PC-3 (cell line): ENCODE measurements at regions not wholly inside any gene's neighbourhood (a gene's known extent, or its start where the extent isn't known, plus 50 kb on each side); places are given as distances from the start of the nearest gene placed in this dataset.

ENCODE experiments used
- ATAC-seq: fragments of 200-7000 bp; cut with Tn5 transposase; 2 replicates; pipeline ENCODE4 v1.9.1; 2020; ENCODE audit warnings: mild to moderate bottlenecking, moderate library complexity
- BruUV-seq: library from RNA; stranded (reverse); fragments of 400-500 nt; replicated peaks from 2 replicates; lab custom pipeline; 2021; lab: Mats Ljungman, UMichigan
- CTCF ChIA-PET: fragments of 300-600 bp; sonication (Branson Sonifier 250); formaldehyde crosslinking; loops from one replicate; lab custom pipeline; 2022; ENCODE audit warnings: antibody characterized with exemption; lab: Charles Lee
- POLR2A ChIA-PET: fragments of 300-600 bp; sonication (Branson Sonifier 250); formaldehyde crosslinking; loops from one replicate; lab custom pipeline; 2022; ENCODE audit warnings: antibody characterized with exemption; ENCODE audit not compliant: unreplicated experiment; lab: Charles Lee
- DNase-seq: peaks from one replicate; pipeline ENCODE4 v3.0.0-alpha.2; 2015
- H2AFZ ChIP-seq: fragments of 300-600 bp; sonication (generic); 2 replicates; pipeline ENCODE4 v1.6.0; 2016; ENCODE audit warnings: antibody characterized with exemption, low read length
- H3F3A ChIP-seq: fragments of 300-600 bp; sonication (generic); one replicate; pipeline ENCODE4 v1.6.0; 2017; ENCODE audit warnings: antibody characterized with exemption, low read length, control low read depth, mild to moderate bottlenecking; ENCODE audit not compliant: unreplicated experiment
- H3K27ac ChIP-seq: fragments of 300-600 bp; sonication (generic); 2 replicates; pipeline ENCODE4 v1.5.1; 2016; ENCODE audit warnings: mild to moderate bottlenecking, low read length
- H3K27me3 ChIP-seq: fragments of 300-600 bp; sonication (generic); 2 replicates; pipeline ENCODE4 v1.6.1; 2016; ENCODE audit warnings: low read length, mixed read lengths
- H3K36me3 ChIP-seq: fragments of 300-600 bp; sonication (generic); 2 replicates; pipeline ENCODE4 v1.6.1; 2016; ENCODE audit warnings: low read depth, mixed run types, low read length, mixed read lengths
- H3K4me1 ChIP-seq: fragments of 300-600 bp; sonication (generic); 2 replicates; pipeline ENCODE4 v1.5.1; 2016; ENCODE audit warnings: low read length; ENCODE audit not compliant: insufficient read depth
- H3K4me2 ChIP-seq: fragments of 300-600 bp; sonication (generic); 2 replicates; pipeline ENCODE4 v1.6.0; 2016; ENCODE audit warnings: low read length
- H3K4me3 ChIP-seq: fragments of 300-600 bp; sonication (generic); 2 replicates; pipeline ENCODE4 v1.5.1; 2016; ENCODE audit warnings: mild to moderate bottlenecking, low read length, mixed read lengths
- H3K79me2 ChIP-seq: fragments of 300-600 bp; sonication (generic); 2 replicates; pipeline ENCODE4 v1.6.1; 2017; ENCODE audit warnings: low read length, mixed read lengths
- H3K9ac ChIP-seq: fragments of 300-600 bp; sonication (generic); 2 replicates; pipeline ENCODE4 v1.6.0; 2016; ENCODE audit warnings: mild to moderate bottlenecking, low read length
- H3K9me2 ChIP-seq: fragments of 300-600 bp; sonication (generic); replicated peaks from 2 replicates; pipeline ENCODE4 v1.6.1; 2016; ENCODE audit warnings: mixed run types, low read length, mixed read lengths
- H3K9me3 ChIP-seq: fragments of 300-600 bp; sonication (generic); 2 replicates; pipeline ENCODE4 v1.6.1; 2016; ENCODE audit warnings: low read length, mixed read lengths
- H4K20me1 ChIP-seq: fragments of 300-600 bp; sonication (generic); 2 replicates; pipeline ENCODE4 v1.6.1; 2016; ENCODE audit warnings: low read length, mixed read lengths
- CTCF ChIP-seq: fragments of 300-600 bp; sonication (generic); conservative IDR thresholded peaks from 2 replicates; pipeline ENCODE4 v1.5.1; 2017; ENCODE audit warnings: antibody characterized with exemption, low read depth, mild to moderate bottlenecking, low read length
- EZH2 ChIP-seq: fragments of 300-600 bp; sonication (generic); IDR thresholded peaks from one replicate; pipeline ENCODE4 v1.6.1; 2017; ENCODE audit warnings: antibody characterized with exemption, mild to moderate bottlenecking, low read length; ENCODE audit not compliant: unreplicated experiment
- EZH2phosphoT487 ChIP-seq: fragments of 300-600 bp; sonication (generic); IDR thresholded peaks from 2 replicates; pipeline ENCODE4 v1.6.1; 2018; ENCODE audit warnings: mild to moderate bottlenecking, antibody characterized with exemption, low read length, borderline replicate concordance
- intact Hi-C: fragments of 100-400 bp; cut with micrococcal nuclease; formaldehyde crosslinking; loops from 2 replicates; pipeline ENCODE4 v1.9.0; 2023

GRCh38 chr9:8224381-8224801 lies 424.8 kb upstream of the DMAC1 start:
- no peak overlapping the region for H3K4me3 ChIP-seq
- no peak for TF ChIP-seq CTCF
- TF ChIP-seq EZH2phosphoT487: no peak
- no peak for TF ChIP-seq EZH2
- H3K9me3 ChIP-seq: no peaks in the 10 kb centered on the region
- H3K27ac ChIP-seq: no peak overlapping the region
- H4K20me1 ChIP-seq: no peaks in the 10 kb centered on the region
- BruUV-seq: no TSS peak
- ATAC-seq (no peak), DNase-seq (no peak)
- no peak overlapping the region for H2AFZ ChIP-seq
- ChIA-PET POLR2A (no interaction called here), CTCF (no interaction called here)
- H3K36me3 ChIP-seq: no peaks in the 10 kb centered on the region
- no peaks in the 10 kb centered on the region for H3K9me2 ChIP-seq
- H3K27me3 ChIP-seq: no peaks in the 10 kb centered on the region
- no peaks in the 10 kb centered on the region for H3K4me1 ChIP-seq
- no peak overlapping the region for H3K9ac ChIP-seq
- no peaks in the 10 kb centered on the region for H3F3A ChIP-seq
- H3K4me2 ChIP-seq: no peak overlapping the region
- no peaks in the 10 kb centered on the region for H3K79me2 ChIP-seq
- intact Hi-C loops: no loop called here

GRCh38 chr9:8223861-8224260 lies 424.3 kb upstream of the DMAC1 start:
- H3F3A ChIP-seq: no peaks in the 10 kb centered on the region
- H4K20me1 ChIP-seq: no peaks in the 10 kb centered on the region
- no peaks in the 10 kb centered on the region for H3K36me3 ChIP-seq
- H3K79me2 ChIP-seq: no peaks in the 10 kb centered on the region
- H3K27ac ChIP-seq: no peak overlapping the region
- TF ChIP-seq EZH2: no peak
- TF ChIP-seq EZH2phosphoT487: no peak
- TF ChIP-seq CTCF: no peak
- H2AFZ ChIP-seq: no peak overlapping the region
- no peak overlapping the region for H3K9ac ChIP-seq
- H3K9me3 ChIP-seq: no peaks in the 10 kb centered on the region
- ChIA-PET POLR2A (no interaction called here), CTCF (no interaction called here)
- no peaks in the 10 kb centered on the region for H3K9me2 ChIP-seq
- ATAC-seq (no peak), DNase-seq (no peak)
- H3K4me2 ChIP-seq: no peak overlapping the region
- intact Hi-C loops: no loop called here
- H3K27me3 ChIP-seq: no peaks in the 10 kb centered on the region
- no TSS peak for BruUV-seq
- no peak overlapping the region for H3K4me3 ChIP-seq
- no peaks in the 10 kb centered on the region for H3K4me1 ChIP-seq

GRCh38 chr9:8221462-8221861 lies 421.9 kb upstream of the DMAC1 start:
- intact Hi-C loops: no loop called here
- Histone ChIP-seq H3K4me3 (no peak overlapping the region), H3K9me2 (no peaks in the 10 kb centered on the region), H3K4me2 (no peak overlapping the region), H3K36me3 (no peaks in the 10 kb centered on the region), H3K9ac (no peak overlapping the region), H4K20me1 (no peaks in the 10 kb centered on the region), H3K27ac (no peak overlapping the region), H3K79me2 (no peaks in the 10 kb centered on the region), H2AFZ (no peak overlapping the region), H3K4me1 (no peaks in the 10 kb centered on the region), H3K9me3 (no peaks in the 10 kb centered on the region), H3F3A (no peaks in the 10 kb centered on the region), H3K27me3 (no peaks in the 10 kb centered on the region)
- POLR2A ChIA-PET: no interaction called here
- CTCF ChIA-PET: no interaction called here
- no TSS peak for BruUV-seq
- ATAC-seq: no peak
- TF ChIP-seq CTCF (no peak), EZH2phosphoT487 (no peak), EZH2 (no peak)
- DNase-seq: no peak
